GM21786 (cell line): ENCODE measurements at regions not wholly inside any gene's neighbourhood (a gene's known extent, or its start where the extent isn't known, plus 50 kb on each side); places are given as distances from the start of the nearest gene placed in this dataset.

Experiments
- ATAC-seq: cut with Tn5 transposase; IDR thresholded peaks from one replicate; pipeline ENCODE4 v1.9.1; 2021; ENCODE audit not compliant: unreplicated experiment

DNA sequence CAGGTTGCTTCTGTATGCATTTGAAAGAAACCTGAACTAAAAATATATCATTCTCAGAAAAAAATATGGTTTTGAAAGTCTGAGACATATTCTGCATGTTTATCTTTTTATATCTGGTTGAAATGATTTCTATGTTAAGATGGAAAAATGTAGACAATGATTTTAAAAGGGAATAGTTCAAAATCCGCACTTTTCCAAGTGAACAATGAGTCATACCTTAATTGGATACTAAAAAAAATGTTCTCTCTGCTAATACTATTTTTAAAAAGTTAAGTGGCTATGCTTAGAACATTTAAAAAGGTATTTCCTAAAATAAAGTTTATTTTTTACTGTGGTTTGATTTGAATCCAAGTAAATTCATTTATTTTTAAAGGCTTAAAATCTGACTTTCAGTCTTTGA lies 801.4 kb downstream of the SLITRK6 start:
- ATAC-seq = no peak

DNA sequence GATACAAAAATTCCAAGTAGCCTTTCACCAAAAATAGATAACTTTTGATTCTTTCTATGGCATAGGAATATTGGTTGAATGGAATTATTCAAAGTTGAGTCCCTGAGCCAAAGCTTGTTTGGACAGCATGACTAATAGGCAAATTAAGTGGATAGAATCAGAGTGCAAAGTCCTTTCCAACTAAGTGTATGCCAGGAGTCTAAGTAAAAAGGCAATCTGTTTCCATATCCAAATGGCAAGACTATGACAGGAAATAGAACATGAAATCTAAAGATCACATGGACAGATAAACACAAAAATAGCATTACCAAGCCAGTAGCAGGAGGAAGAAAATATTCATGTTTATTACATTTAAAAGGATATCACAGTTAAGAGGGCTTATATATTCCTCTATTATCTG lies 804.6 kb downstream of the SLITRK6 start:
- no peak for ATAC-seq

DNA sequence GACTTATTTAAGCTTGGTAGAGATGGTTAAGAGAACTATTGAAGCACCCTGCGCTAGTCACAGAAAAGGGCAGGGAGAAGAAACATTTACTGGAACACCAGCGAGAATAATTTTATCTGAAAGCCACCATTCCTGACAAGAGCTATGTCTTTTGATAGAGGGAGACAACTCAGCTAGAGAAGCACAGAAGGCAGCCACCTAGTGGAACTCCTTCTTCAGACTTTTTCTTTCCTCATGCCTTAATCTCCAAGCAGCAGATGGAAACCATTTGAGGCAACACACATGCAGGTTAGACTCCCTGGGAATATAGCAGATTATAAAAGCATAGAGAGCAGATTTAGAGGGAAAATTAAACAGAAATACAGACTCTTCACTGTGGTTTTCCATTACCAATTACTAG lies 813.4 kb downstream of the SLITRK6 start:
- ATAC-seq = no peak

DNA sequence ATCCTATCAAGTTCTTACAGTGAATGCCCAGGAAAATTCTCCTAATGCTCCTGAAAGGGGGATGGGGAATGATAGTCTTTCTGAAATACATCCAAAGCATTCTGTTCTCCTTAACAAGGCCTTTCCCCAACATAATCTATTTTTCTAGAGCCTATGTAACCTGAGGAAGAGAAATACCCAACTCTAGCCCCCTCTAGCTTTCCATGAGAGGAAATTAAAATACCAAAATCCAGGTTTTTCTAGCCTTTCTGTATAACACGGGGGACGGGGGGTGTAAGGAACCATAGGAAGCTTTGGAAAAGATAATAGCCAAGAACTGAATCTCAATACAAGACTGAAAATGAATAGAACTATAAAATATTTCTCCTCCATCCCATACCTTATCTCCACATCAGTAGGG lies 815.9 kb downstream of the SLITRK6 start:
- ATAC-seq = no peak

DNA sequence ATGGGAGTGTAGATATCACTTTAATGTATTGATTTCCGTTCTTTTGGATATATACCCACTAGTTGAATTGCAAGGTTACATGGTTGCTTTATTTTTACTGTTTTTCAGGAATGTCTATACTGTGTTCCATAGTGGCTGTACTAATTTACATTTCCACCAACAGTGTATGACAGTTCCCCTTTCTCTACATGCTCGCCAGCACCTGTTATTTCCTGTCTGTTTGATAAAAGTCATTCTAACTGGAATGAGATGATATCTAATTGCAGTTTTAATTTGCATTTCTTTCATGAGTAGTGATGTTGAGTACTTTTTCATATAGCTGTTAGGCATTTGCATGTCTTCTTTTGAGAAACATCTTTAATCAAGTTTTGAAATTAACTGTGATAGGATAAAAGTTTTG lies 818.6 kb downstream of the SLITRK6 start:
- ATAC-seq = no peak

DNA sequence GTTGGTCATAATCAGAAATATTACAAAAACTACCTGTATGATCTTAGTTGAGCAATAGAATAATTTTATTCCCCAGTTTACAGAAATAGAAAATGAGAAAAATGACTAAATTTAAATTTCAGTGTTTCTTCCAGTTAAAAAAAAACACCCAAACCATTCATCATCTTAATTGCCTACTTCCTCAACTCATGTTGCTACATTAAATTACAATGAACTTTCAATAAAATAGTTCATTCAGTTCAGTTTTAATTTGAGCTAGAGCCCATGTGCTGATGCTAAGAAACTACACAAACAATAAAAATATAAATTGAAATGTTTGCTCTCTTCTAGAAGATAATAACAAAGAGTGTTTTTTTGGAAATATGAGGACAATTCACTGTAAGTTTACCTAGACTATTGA lies 820.4 kb downstream of the SLITRK6 start:
- no peak for ATAC-seq

DNA sequence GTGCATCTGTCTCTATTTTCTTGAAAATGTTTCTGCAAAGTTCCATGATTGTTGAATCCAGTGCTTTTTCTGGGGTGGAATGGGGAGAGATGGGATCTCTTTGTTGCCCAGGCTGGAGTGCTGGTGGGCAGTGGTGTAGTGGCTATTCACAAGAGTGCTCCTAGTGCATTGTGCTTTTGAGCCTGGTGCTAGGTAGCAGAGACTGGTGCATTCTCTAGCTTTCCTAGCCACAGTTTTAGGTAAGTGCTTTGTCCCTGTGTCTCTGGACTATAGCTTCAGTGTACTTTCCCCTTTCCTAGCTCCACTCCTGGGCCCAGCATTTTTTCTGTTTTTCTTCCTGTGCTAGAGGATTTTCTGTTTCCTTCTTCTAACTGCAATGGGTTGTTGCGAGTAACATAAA lies 825.6 kb downstream of the SLITRK6 start:
- no peak for ATAC-seq

DNA sequence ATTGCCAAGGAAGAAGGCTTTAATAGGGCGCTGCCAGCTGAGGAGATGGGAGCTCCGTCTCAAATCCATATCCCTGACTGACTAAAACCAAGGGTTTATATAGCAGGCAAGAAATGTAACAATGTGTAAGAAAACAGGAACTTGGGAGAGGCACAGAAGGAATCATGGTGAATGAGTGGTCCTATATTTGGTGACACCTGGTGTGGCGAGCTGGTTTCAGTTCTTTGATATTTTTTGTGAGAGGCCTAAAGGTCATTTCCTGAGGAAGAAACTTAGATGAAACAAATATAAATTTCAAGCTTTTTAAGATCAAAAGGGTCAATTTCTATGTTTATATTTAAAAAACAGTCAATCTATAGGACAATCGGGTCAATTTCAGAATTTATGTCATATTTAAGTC lies 826.3 kb downstream of the SLITRK6 start:
- ATAC-seq = no peak

DNA sequence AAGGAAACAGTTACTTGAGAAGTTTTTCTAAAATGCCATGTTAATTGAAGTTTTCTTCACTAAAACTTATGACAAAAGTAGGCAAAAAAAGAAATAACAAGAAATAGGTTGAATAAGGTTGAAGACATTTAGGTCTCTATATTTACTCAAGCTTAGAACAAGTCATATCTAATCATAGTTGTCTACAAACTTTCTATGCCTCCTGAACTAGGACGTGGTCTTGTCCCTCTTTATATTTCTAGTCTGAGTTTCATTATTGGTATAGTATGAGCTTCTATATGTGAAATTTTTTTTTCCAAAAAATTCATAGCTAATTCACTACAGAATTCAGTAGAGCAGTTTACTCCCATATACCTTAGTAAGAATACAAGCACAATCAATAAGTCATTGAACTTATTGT lies 836.4 kb downstream of the SLITRK6 start:
- ATAC-seq = no peak

DNA sequence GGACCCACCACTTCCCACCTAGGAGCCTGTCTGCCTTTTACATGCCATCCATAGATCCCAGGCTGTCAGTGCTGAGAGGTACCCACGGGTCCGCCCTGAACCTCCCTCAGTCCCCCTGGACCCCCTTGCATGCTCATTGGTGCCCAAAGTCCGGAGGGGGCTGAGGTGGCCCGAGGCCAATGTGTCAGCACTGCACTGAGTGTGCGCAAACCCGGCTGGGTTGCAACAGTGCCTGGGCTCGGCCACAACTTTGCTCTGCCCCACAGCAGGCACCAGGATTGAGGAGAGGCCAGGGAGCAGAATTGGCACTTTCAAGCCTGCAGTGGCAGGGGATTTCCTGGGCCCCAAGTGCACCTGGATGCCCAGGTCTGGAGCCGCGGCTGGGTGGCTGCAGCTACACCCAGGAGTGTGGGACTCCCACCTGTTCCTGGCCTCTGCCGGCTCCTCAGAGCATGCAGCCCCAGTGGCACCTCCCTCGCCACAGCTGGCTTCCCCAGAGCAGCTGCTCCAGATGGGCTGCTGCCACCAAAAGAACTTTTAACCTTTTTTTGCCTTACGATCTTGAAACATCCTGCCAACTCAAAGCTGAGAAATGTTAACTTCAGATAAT lies 837.0 kb downstream of the SLITRK6 start:
- ATAC-seq = no peak

DNA sequence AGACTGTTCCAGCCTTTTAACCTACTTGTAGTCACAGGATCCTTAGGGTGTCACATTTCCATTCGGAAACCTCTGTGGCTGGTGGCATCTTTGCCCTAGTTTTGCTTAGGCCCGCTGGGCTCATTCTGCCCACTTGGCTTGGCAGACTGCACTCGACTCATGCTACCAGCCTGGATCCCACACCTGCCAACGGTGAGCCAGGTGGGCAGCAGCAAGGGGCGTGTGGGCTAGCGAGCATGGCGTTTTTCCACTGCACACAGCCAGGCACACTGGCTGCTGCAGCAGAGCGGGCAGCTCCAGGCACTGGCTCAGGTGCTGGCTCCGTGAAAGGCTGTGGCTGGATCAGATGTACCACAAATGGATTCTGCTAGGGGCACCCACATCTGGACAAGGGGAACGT lies 838.2 kb downstream of the SLITRK6 start:
- ATAC-seq = no peak

DNA sequence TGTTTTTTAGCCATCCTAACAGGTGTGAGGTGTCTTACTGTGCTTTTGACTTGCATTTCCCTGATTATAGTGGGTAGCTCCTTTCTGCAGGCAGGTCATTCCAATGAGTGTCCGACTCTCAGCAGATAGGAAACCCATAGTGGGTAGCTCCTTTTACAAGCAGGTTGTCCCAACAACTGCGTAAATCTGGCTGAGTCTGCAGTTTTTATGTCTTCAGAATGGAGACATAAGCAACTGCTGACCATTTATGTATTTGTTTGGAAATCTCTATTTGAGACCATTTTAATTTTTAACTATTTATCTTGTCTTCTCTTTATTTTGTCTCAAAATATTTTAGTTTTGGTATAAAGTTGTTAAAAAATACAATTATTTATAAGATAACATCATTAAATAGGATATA lies 839.4 kb downstream of the SLITRK6 start:
- no peak for ATAC-seq

DNA sequence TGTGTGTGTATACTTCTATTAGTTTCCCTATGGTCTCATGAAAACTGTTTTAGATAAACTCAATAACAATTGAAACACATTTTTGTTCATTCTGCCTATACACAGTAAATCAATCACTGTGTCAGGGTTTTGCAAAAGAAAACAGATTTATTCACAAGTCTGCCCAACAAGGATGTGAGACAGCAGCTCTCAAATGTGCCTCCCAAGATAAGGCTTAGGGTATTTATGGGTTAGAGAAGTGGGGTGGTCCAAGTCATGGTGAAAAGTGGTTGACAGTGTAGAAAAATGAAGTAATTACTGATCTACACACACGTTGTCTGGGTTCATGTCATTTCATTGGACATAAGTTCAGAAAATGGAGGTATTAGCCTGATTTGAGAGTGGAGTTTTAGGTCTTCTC lies 844.6 kb downstream of the SLITRK6 start:
- ATAC-seq = no peak

DNA sequence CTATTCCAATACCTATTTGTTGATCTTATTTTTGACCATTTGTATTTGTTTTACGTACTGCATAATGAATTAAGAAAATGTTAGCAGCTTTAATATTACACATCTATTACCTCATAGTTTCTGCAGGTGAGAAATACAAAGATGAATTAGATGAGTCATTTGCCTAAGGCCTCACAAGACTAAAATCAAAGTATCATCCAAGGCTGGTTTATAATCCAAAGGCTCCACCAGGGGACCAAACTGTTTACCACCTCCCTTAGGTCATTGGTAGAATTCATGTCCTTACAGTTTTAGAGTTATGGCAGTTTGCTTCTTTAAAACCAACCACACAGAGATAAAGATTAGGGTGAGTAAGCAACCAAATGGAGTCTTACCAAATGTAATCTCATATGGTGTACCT lies 848.1 kb downstream of the SLITRK6 start:
- no peak for ATAC-seq

DNA sequence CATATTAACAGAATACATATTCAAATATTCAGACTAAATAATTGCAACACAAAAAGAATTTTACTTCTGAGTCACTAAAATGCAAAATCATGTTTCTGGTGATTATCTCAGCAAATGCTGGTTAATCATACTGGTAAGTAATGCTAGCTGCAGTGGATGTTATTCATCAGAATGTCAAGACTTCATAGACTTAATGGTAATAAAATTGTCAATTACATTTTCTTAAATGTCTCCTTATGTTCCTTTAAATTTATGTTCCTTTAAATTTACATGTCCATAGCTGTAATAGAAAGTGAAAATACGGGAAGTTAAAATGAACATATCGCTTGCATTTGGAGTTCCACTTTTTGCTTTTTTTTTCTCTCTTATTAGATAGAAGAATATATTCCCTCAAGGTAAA lies 853.0 kb downstream of the SLITRK6 start:
- no peak for ATAC-seq

DNA sequence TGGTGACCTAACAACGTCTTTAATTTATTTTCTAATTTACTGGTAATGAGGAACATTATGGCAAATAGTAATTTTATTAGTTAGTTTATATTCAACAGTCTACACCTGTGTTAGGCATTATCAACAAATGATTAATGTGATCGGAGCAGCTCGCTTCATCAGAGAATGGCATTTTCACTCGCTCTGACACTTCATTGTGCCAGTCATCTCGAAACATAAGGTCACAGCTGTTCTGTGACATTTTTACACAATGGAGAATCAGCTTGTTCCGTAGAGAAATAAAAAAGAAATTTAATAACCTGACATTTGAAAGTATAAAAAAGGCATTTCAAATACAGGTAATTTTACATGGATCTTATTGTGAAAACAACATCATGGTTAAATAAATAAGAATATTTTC lies 858.4 kb downstream of the SLITRK6 start:
- no peak for ATAC-seq

DNA sequence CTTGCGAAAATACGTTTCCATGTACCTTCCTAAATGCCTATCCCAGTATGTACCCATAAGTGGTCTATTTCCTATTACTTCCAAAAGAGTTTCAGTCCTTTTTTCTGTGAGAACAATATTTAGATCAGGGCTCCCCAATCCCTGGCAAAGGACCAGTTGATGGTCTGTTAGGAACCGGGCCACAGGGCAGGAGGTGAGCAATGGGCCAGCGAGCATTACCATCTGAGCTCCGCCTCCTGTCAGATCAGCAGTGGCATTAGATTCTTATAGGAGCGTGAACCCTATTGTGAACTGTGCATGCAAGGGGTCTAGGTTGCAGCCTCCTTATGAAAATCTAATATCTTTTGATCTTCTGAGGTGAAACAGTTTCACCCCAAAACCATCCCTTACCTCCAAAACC lies 859.1 kb downstream of the SLITRK6 start:
- ATAC-seq = no peak

DNA sequence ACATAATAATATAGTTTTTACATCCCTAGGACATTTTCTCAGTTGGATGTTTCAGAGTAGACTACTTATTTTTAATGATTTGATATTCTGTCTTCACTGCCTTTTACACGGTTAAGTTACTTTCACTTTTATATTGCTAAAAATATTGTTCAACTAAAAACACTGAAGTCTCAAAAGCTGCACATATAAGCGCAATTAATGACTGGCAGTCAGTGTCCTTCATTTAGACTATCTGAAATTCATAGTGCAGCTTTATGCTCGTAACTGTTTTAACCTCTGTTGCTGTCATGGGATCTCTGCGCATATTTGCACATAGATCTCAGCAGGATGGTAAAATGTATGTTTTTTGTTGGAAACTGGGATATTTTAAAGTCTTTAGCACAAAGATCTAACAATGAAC lies 864.3 kb downstream of the SLITRK6 start:
- no peak for ATAC-seq

DNA sequence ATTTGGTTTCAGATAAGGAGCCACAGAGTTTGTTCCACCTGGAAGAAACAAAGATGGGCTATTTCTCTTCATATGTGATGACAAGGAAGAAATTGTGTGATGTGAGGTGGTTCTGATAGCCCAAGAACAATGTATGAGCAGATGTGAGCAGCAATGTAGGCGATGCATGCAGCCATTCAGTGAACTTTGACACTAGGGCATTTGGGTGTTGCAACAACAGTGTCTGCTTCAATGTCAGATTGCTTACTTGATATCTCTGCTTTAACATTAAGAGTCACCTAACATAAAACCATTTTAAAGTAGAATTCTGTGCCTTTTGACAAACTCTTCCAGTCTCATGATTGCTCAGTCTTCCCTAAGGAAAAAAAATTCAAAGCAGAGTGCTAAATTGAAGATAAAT lies 865.4 kb downstream of the SLITRK6 start:
- no peak for ATAC-seq

DNA sequence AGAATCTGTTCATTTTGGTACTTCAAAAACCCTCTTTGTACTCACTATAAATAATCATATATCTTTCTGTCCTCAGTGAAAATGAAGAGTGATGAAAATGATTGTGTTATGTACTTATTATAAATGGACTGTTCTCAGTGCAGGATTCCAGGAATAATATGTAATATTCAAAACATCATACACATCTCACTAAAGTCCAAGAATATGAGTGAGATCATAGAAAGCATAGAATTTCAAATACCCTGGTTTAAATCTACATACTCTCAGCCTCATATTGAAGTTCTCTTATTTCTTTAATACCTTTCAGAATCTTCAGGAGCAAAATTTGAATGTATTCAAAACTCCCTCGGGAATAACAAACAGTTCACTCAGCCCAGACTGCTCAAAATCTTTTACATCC lies 868.0 kb downstream of the SLITRK6 start:
- no peak for ATAC-seq

DNA sequence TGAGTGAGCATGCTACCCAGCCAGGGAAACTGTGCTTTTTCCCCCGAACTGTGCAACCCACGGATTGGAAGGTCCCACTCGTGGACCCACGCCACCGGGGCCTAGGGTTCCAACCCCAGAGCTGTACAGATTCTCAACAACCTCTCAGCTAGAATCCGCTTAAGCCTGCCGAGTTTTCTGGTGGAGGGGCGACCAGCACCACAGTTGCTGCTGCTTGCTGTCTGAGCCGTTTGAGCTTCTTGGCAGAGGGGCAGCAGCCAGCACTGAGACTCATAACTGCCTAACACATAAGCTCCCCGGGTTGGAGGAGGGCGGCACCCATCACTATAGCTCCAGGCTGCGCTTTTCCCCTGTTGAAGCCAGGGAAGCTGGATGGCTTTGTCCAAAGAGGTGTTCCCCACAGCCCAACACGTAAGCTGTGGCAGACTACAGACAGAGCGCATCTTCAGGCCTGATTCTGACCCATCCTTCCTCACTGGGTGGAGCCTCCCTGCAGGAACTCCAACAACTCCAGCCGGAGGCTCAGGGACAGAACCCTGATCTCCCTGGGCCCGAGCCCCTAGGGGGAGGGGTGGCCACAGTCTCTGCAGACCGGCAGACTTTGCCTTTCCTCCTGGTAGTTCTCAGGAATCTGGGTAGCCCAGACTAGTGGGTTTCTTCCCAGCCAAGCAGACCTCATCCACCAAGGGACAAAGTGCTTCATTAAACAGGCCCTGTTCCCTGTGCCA lies 871.6 kb downstream of the SLITRK6 start:
- ATAC-seq = no peak

DNA sequence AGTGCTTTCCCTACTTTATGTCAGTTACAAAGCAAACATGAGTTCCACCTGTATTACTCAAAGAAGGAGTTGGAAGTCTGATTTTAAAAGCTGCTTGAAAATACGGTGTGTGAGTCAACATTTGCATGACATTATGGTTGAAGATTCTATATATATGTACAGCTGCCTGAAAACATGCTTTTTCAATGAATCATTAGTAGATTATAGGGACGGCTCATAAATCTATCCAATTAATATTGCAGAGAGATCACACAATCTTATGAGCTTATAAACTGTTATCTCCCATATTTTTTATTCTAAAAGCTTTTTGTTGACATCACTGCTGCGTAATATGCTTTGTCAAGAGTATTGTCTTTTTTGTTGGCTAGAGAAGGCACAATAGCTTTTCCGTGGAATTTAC lies 873.8 kb downstream of the SLITRK6 start:
- ATAC-seq = no peak

DNA sequence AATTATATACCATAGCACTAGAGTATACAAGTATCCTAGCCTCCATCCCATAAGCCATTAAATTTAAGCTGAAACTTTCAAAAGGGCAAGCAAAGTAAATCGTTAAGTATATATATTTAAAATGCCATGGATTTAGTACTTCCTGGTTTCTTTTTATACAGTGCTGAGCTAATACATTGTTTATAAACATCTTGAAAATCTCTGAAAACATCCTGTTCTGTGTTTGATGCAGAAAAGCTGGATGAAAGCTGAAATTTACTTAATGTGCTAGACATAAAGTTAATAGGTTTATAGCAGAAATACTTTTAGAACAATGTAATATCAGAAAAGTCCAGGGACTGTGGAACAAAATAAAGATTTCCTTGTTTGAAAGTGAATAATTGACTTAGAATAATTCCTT lies 875.4 kb downstream of the SLITRK6 start:
- no peak for ATAC-seq
